NCI-H345 (cell line): ENCODE measurements at regions not wholly inside any gene's neighbourhood (a gene's known extent, or its start where the extent isn't known, plus 50 kb on each side); places are given as distances from the start of the nearest gene placed in this dataset.

Source experiments
- DNase-seq: peaks from one replicate; lab custom pipeline; 2025; lab: John Stamatoyannopoulos, UW

DNA sequence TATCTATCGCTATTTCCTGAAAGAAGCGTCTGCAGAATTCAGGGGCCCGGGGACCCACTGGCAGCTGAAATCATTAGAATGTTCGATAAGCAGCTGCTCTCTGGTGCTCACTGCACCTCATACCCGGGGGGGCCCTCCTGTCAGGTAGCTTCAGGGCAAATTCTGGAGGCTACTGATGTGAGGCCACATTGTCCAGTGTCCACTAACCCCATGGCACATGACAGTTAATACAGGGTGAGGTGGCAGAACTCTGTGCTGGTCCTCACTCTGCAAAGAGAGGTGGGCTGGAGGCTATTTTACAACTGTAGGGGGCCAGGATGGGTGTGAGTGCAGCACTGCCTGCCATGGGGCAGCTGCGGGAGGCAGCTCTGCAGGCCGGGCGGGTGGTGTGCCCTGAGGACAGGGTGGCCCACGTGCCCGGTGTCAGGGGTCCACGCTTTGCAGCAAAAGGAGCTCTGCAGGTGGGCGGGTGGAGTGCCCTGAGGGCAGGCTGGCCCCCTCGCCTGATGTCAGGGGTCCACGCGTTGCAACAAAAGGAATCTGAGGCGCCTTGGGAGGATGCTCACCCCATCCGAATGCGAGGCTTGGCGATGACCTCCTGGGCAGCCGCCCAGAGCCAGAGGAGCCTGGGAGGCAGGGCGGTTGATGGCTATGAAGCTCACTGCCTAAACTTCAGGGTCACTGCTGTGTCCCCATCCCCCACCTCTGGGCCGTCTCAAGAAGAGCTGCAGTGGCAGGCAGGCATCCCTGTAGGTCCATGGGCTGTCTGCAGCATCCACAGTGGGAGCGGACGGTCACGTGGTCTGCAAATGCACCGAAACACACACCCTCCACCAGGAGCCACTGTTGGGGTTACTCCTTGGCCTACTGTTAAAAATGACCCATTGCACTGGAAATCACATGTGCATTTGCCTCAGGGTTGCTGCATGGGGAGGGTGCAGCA lies 207.0 kb upstream of the SALL3 start:
- DNase-seq = no peak

DNA sequence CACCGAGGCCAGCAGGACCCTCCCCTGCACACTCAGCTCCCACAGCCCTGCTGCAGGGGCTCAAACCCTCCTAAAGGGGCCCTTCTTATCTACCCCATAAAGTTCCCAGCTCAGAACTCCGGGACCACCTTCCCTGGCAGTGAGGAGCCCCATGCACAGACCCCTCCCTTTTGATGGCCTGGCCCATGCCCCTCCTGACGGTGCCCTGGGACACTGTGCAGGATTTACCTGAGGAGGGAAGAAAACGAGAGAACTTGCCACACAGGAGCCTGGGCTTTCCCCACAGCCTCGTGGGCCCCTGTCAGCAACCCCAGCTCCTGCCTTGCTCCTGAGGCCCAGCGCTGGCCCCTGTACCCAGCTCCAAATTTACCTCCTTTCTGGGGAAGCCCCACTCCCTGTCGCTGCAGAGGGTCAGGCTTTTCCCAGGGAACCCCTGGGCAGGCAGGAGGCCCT lies 206.3 kb upstream of the SALL3 start:
- DNase-seq = no peak

- DNase-seq = no peak
Measured at GRCh38 chr18:78773819-78774218, 205.8 kb upstream of the SALL3 start.

GRCh38 chr18:78774741-78775141 lies 204.9 kb upstream of the SALL3 start:
- DNase-seq = no peak

- DNase-seq = no peak
Measured at GRCh38 chr18:78776151-78776550, 203.5 kb upstream of the SALL3 start.

DNA sequence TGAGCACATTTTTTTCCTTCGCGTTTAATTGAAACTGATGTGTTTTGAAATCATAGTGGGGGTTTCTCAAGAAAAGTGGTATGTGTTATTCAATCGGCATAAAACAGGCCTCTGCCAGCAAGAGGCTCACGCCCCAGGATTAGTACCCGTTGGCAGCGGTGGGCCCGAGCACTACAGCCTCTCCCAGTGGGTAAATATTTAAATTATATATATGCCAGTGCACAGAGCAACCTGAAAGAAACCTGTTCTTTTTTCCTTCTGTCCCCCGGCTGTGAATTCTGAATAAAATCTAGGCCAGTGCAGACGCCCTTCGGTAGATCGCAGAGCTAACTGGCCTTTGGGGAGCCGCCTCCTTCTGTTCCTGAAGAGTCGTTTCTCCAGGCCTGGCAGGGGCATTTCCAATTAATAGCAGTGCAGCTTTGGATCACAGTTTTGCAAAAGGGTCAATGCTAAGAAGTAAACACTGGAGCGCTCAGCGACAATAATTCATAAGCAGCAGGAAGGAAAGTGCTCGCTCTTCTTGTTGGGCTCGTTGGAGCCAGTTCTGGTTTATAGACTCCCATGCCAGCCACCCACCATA lies 202.8 kb upstream of the SALL3 start:
- no peak for DNase-seq

DNA sequence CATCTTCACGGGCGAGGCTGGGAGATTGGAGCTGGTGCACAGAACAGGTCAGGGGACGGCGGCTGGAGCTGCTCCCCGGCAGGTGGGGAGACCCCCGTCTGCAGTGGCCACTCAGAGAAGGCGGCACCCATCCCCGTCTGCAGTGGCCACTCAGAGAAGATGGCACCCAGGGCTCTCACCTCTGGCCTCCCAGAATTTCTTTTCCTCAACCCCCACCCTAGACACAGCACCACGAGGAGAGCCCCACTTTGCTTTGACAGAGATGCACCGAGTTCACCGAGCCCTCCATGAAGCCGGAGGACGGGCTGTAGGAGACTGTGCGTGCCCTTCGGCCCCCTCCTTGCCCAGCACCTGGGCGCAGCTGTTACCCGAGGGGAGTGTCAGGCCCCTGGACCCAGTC lies 201.6 kb upstream of the SALL3 start:
- DNase-seq = no peak

- DNase-seq = no peak
Measured at GRCh38 chr18:78778651-78779050, 201.0 kb upstream of the SALL3 start.

GRCh38 chr18:78779996-78780718 lies 199.5 kb upstream of the SALL3 start:
- DNase-seq = no peak

- DNase-seq = no peak
Measured at GRCh38 chr18:78780719-78781600, 198.7 kb upstream of the SALL3 start.

GRCh38 chr18:78781601-78781960 lies 198.0 kb upstream of the SALL3 start:
- DNase-seq = no peak

- no peak for DNase-seq
Measured at GRCh38 chr18:78782951-78783563, 196.6 kb upstream of the SALL3 start.

- DNase-seq = no peak
Measured at GRCh38 chr18:78783564-78783960, 196.1 kb upstream of the SALL3 start.

GRCh38 chr18:78784861-78785260 lies 194.8 kb upstream of the SALL3 start:
- DNase-seq = no peak

- DNase-seq = no peak
Measured at GRCh38 chr18:78785706-78786105, 193.9 kb upstream of the SALL3 start.

GRCh38 chr18:78786776-78787175 lies 192.8 kb upstream of the SALL3 start:
- no peak for DNase-seq

GRCh38 chr18:78787751-78788150 lies 191.9 kb upstream of the SALL3 start:
- no peak for DNase-seq

DNA sequence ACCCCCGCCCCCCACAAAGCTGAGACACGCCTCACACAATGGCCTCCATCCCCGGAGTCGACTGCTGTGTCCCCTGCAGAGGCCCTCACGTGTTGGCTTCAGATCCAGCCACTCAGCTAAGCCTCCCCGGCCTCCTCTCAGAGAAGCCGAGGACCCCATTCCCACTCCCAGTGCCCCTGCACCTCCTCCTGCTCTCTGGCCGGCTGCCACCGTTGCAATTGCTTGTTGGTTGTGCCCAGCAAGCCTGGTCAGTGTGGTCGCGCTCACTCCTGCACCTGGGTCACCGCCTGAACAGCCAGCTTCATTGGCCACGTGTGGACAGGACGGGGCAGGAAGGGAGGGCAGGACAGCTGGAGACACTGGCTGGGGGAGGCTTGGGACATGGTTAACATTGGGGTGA lies 191.5 kb upstream of the SALL3 start:
- no peak for DNase-seq

DNA sequence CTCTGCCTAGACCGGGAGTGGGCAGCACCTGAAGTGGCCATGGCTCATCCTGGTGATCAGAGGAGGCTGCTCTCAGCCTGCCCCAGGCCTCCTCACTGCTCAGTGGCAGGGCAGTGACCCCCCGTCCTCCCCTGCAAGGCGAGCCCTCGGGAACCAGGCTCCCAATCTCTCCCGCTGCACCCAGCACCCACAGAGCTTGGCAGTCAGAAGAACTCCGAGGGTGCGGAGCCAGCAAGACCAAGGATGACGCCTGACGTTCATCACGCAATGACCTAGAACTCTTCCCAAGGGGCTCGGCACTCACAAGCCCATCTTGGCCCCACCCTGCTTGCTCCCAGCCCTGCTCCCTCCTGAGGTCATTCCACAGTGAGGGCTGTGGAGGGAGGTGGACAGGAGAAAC lies 189.8 kb upstream of the SALL3 start:
- DNase-seq = no peak

DNA sequence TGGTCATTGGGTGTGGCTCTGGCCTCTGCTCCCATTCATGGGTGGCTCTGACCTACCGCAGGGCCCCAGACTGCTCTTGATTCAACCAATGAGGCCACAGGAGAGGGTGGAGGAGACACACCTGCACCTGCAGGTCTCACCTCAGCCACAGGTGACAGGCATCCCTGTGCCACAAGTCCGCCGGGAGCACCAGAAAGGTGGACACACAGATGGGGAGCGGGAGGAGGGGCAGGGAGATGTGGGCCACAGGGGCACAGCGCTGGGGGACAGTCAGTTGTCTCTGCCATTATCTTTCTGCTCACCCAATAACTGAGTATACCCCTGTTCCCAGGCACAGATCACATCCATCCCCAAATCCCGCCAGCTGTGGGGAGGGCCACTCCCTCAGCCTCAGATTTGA lies 189.1 kb upstream of the SALL3 start:
- no peak for DNase-seq

GRCh38 chr18:78790960-78791359 lies 188.7 kb upstream of the SALL3 start:
- DNase-seq = peak; percentile 39
